Left ventricle myocardium superior (tissue), 1 donor: ENCODE measurements at regions not wholly inside any gene's neighbourhood (a gene's known extent, or its start where the extent isn't known, plus 50 kb on each side); places are given as distances from the start of the nearest gene placed in this dataset.

ENCODE experiments used
- ATAC-seq: fragments of 200-7000 bp; cut with Tn5 transposase; one replicate; pipeline ENCODE4 v1.9.1; 2020; ENCODE audit warnings: mild to moderate bottlenecking, moderate library complexity
- DNase-seq: peaks from one replicate; pipeline ENCODE4 v3.0.0-alpha.2; 2020
- intact Hi-C: fragments of 100-400 bp; cut with micrococcal nuclease; formaldehyde crosslinking; loops from one replicate; pipeline ENCODE4 v1.11.0; 2022
- donor health status: DM: no; HTN: yes; CAD: no; lungs with severe emphysema.

- ATAC-seq, result no peak
- no peak for DNase-seq
- intact Hi-C loops, result no loop called here
These were observed 1195.8 kb downstream of the SORCS1 start for GRCh38 chr10:105968666-105969065.

- intact Hi-C loops, result no loop called here
- DNase-seq, result no peak
These were observed 1197.2 kb downstream of the SORCS1 start for GRCh38 chr10:105967256-105967655.

GRCh38 chr10:105965141-105965540 is 1199.4 kb downstream of the SORCS1 start:
- no peak for ATAC-seq
- intact Hi-C loops, result no loop called here
- DNase-seq, result no peak

More at GRCh38 chr10:105967256-105967655, 1197.2 kb downstream of the SORCS1 start:
- ATAC-seq, result no peak

- ATAC-seq (no peak), DNase-seq (no peak)
- intact Hi-C loops, result no loop called here
These were observed 1200.5 kb downstream of the SORCS1 start for GRCh38 chr10:105964009-105964408.

GRCh38 chr10:105963334-105963884 is 1201.1 kb downstream of the SORCS1 start:
- intact Hi-C loops, result no loop called here
- DNase-seq, result no peak
- ATAC-seq, result no peak

- DNase-seq, result no peak
- no peak for ATAC-seq
- intact Hi-C loops, result no loop called here
These were observed 1208.0 kb downstream of the SORCS1 start for GRCh38 chr10:105956550-105956949.

GRCh38 chr10:105953861-105954260 is 1210.6 kb downstream of the SORCS1 start:
- intact Hi-C loops, result no loop called here
- ATAC-seq (no peak), DNase-seq (no peak)

GRCh38 chr10:105953056-105953455 is 1211.5 kb downstream of the SORCS1 start:
- intact Hi-C loops, result no loop called here
- ATAC-seq (no peak), DNase-seq (no peak)

- DNase-seq (peak; percentile 26), ATAC-seq (peak; percentile 87)
- intact Hi-C loops, result no loop called here
These were observed 1212.4 kb downstream of the SORCS1 start for GRCh38 chr10:105952153-105952552.

- intact Hi-C loops, result no loop called here
- peak; percentile 31 for ATAC-seq
These were observed 1214.1 kb downstream of the SORCS1 start for GRCh38 chr10:105950410-105950809.

GRCh38 chr10:105949721-105950120 is 1214.8 kb downstream of the SORCS1 start:
- no peak for ATAC-seq
- intact Hi-C loops, result no loop called here
- no peak for DNase-seq

More at GRCh38 chr10:105950410-105950809, 1214.1 kb downstream of the SORCS1 start:
- peak; percentile 39 for DNase-seq

GRCh38 chr10:105925045-105925785 is 1239.3 kb downstream of the SORCS1 start:
- DNase-seq, result no peak
- intact Hi-C loops, result no loop called here
- ATAC-seq, result no peak

- intact Hi-C loops, result no loop called here
- ATAC-seq (no peak), DNase-seq (no peak)
These were observed 1243.2 kb downstream of the SORCS1 start for GRCh38 chr10:105921348-105921747.

GRCh38 chr10:105914432-105914831 is 1250.1 kb downstream of the SORCS1 start:
- ATAC-seq (no peak), DNase-seq (no peak)
- intact Hi-C loops, result no loop called here

GRCh38 chr10:105908701-105909100 is 1255.8 kb downstream of the SORCS1 start:
- intact Hi-C loops, result no loop called here
- DNase-seq, result no peak
- ATAC-seq, result no peak

- intact Hi-C loops, result no loop called here
- ATAC-seq (no peak), DNase-seq (no peak)
These were observed 1244.4 kb downstream of the SORCS3 start for GRCh38 chr10:105885495-105885894.

GRCh38 chr10:105879401-105879800 is 1238.3 kb downstream of the SORCS3 start:
- ATAC-seq (no peak), DNase-seq (no peak)
- intact Hi-C loops, result no loop called here

- no peak for ATAC-seq
- no peak for DNase-seq
- intact Hi-C loops, result no loop called here
These were observed 1234.0 kb downstream of the SORCS3 start for GRCh38 chr10:105875050-105875449.

- DNase-seq (no peak), ATAC-seq (no peak)
- intact Hi-C loops, result no loop called here
These were observed 1231.6 kb downstream of the SORCS3 start for GRCh38 chr10:105872665-105873064.

GRCh38 chr10:105868935-105869334 is 1227.8 kb downstream of the SORCS3 start:
- ATAC-seq, result no peak
- intact Hi-C loops, result no loop called here
- no peak for DNase-seq

- ATAC-seq, result no peak
- DNase-seq, result no peak
- intact Hi-C loops, result no loop called here
These were observed 1223.8 kb downstream of the SORCS3 start for GRCh38 chr10:105864854-105865253.
